HEK293 (cell line): ENCODE measurements at regions not wholly inside any gene's neighbourhood (a gene's known extent, or its start where the extent isn't known, plus 50 kb on each side); places are given as distances from the start of the nearest gene placed in this dataset.
"Not testable (repeated sequence)": the region's sequence is repeated elsewhere in the genome, so short reads cannot be mapped to it uniquely, and the experiment has no call there.

Source experiments
- CTCF ChIA-PET: fragments of 350-600 bp; formaldehyde crosslinking; extraction: SDS; loops from one replicate; lab custom pipeline; 2021; ENCODE audit warnings: antibody characterized with exemption; lab: Yijun Ruan, JAX
- POLR2A ChIA-PET: fragments of 300-600 bp; formaldehyde crosslinking; extraction: SDS; loops from one replicate; lab custom pipeline; 2020; ENCODE audit warnings: antibody characterized with exemption, inconsistent platforms; lab: Yijun Ruan, JAX
- H3K27ac ChIP-seq: fragments of 200-500 bp; sonication (Bioruptor generic); 2 replicates; pipeline ENCODE4 v1.5.1; 2014; ENCODE audit warnings: low read depth, low read length, control low read depth, inconsistent platforms; ENCODE audit errors: extremely low read depth
- H3K36me3 ChIP-seq, 2 experiments: fragments of 200-500 bp in 1 of 2; sonication (Bioruptor generic) in 1 of 2; 1 replicate in 1 of 2; 2 replicates in 1 of 2; pipeline ENCODE4 v1.5.1; 2014 to 2017; ENCODE audit warnings: inconsistent platforms in 2 of 2, low read length in 2 of 2; ENCODE audit not compliant: control insufficient read depth in 2 of 2, insufficient read depth in 1 of 2
- H3K4me1 ChIP-seq: fragments of 200-500 bp; sonication (Bioruptor generic); 2 replicates; pipeline ENCODE4 v1.5.1; 2014; ENCODE audit warnings: mild to moderate bottlenecking, low read length, inconsistent platforms; ENCODE audit not compliant: control insufficient read depth, insufficient read depth
- H3K4me3 ChIP-seq: 2 replicates; pipeline ENCODE4 v1.5.1; 2011; ENCODE audit warnings: low read depth, mild to moderate bottlenecking, control low read depth, low read length, moderate library complexity
- H3K9me3 ChIP-seq: fragments of 200-500 bp; sonication (Bioruptor generic); 2 replicates; pipeline ENCODE4 v1.5.1; 2014; ENCODE audit warnings: low read depth, low read length, inconsistent platforms; ENCODE audit not compliant: control insufficient read depth, insufficient read depth
- HOXA7 ChIP-seq: sonication (generic); formaldehyde crosslinking; IDR thresholded peaks from 2 replicates; pipeline ENCODE4 v1.8.1; 2022; ENCODE audit warnings: missing genetic modification reagents, borderline replicate concordance
- KLF8 ChIP-seq: fragments of 450-650 bp; formaldehyde crosslinking; IDR thresholded peaks from 2 replicates; pipeline ENCODE4 v1.5.1; 2016; ENCODE audit warnings: missing biosample characterization, missing genetic modification characterization
- REPIN1 ChIP-seq: fragments of 450-650 bp; formaldehyde crosslinking; IDR thresholded peaks from 2 replicates; pipeline ENCODE4 v1.5.1; 2017; ENCODE audit warnings: missing biosample characterization, missing genetic modification characterization, low read depth
- SP3 ChIP-seq: fragments of 450-650 bp; formaldehyde crosslinking; IDR thresholded peaks from 2 replicates; pipeline ENCODE4 v1.5.1; 2016; ENCODE audit warnings: missing biosample characterization, missing genetic modification characterization
- SP7 ChIP-seq: fragments of 450-650 bp; formaldehyde crosslinking; IDR thresholded peaks from 2 replicates; pipeline ENCODE4 v1.5.1; 2016; ENCODE audit warnings: missing biosample characterization, missing genetic modification characterization
- YY2 ChIP-seq: fragments of 450-650 bp; formaldehyde crosslinking; IDR thresholded peaks from 2 replicates; pipeline ENCODE4 v1.5.1; 2016; ENCODE audit warnings: missing biosample characterization, missing genetic modification characterization
- ZNF121 ChIP-seq: fragments of 450-650 bp; formaldehyde crosslinking; IDR thresholded peaks from 2 replicates; pipeline ENCODE4 v1.5.1; 2016; ENCODE audit warnings: missing biosample characterization, missing genetic modification characterization
- ZNF138 ChIP-seq: fragments of 450-650 bp; formaldehyde crosslinking; IDR thresholded peaks from 2 replicates; pipeline ENCODE4 v1.5.1; 2016; ENCODE audit warnings: missing biosample characterization, missing genetic modification characterization, borderline replicate concordance
- ZNF341 ChIP-seq: fragments of 450-650 bp; formaldehyde crosslinking; IDR thresholded peaks from 2 replicates; pipeline ENCODE4; 2016; ENCODE audit warnings: low read depth, missing biosample characterization, missing genetic modification characterization
- ZNF404 ChIP-seq: fragments of 450-650 bp; formaldehyde crosslinking; IDR thresholded peaks from 2 replicates; pipeline ENCODE4 v1.5.1; 2017; ENCODE audit warnings: missing biosample characterization, missing genetic modification characterization
- TF ChIP-seq, protein P1 (sequence below): fragments of 450-650 bp; formaldehyde crosslinking; IDR thresholded peaks from 2 replicates; pipeline ENCODE4 v1.5.1; 2017; ENCODE audit warnings: missing biosample characterization, missing genetic modification characterization

DNA sequence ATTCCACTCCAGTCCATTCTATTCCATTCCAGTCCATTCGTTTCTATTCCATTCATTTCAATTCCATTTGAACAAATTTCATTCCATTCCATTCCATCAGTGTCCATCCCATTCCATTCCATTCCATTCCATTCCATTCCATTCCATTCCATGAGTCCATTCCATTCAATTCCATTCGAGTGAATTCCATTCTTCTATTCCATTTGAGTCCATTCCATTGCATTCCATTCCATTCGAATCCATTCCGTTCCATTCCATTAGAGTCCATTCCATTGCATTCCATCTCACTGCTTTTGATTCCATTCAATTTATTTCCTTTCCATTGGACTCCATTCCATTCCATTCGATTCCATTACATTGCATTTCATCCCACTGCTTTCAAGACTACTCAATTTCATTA lies 1132.1 kb downstream of the RPIA start:
- Histone ChIP-seq H3K4me1 (no peaks in the 10 kb centered on the region), H3K36me3 (no peaks in the 10 kb centered on the region)
- CTCF ChIA-PET = no interaction called here
- POLR2A ChIA-PET = no interaction called here
- TF ChIP-seq, protein P1, sequence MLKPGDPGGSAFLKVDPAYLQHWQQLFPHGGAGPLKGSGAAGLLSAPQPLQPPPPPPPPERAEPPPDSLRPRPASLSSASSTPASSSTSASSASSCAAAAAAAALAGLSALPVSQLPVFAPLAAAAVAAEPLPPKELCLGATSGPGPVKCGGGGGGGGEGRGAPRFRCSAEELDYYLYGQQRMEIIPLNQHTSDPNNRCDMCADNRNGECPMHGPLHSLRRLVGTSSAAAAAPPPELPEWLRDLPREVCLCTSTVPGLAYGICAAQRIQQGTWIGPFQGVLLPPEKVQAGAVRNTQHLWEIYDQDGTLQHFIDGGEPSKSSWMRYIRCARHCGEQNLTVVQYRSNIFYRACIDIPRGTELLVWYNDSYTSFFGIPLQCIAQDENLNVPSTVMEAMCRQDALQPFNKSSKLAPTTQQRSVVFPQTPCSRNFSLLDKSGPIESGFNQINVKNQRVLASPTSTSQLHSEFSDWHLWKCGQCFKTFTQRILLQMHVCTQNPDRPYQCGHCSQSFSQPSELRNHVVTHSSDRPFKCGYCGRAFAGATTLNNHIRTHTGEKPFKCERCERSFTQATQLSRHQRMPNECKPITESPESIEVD = no peak
- no peak for TF ChIP-seq HOXA7 (CRISPR knock-in tag)
- TF ChIP-seq, all 188 proteins: peak for 0
- Histone ChIP-seq H3K27ac (no peak overlapping the region), H3K4me3 (no peak overlapping the region), H3K9me3 (no peaks in the 10 kb centered on the region; the same call in 1 of the 2 replicates)

DNA sequence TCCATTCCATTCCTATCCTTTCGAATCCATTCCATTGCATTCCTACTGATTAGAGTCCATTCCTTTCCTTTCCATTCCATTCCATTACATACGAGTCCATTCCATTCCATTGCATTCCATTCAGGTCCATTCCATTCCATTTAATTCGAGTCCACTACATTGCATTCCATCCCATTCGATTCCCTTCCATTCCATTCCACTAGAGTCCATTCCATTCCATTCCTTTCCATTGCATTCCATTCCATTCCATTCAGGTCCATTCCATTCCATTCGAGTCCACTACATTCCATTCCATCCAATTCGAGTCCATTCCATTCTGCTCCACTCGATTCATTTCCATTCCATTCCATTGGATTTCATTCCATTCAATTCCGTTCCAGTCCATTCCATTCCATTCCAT lies 1133.6 kb downstream of the RPIA start:
- Histone ChIP-seq H3K36me3 (no peaks in the 10 kb centered on the region), H3K9me3 (no peaks in the 10 kb centered on the region; the same call in none of the 2 replicates), H3K4me1 (no peaks in the 10 kb centered on the region), H3K27ac (no peak overlapping the region), H3K4me3 (no peak overlapping the region)
- ChIA-PET POLR2A (no interaction called here), CTCF (no interaction called here)
- no peak for TF ChIP-seq ZNF121 (tag by site-specific recombination)
- no peak for TF ChIP-seq ZNF138
- no peak for TF ChIP-seq SP7
- TF ChIP-seq KLF8 (tag by site-specific recombination) = no peak
- TF ChIP-seq YY2 (tag by site-specific recombination) = no peak
- no peak for TF ChIP-seq REPIN1 (tag by site-specific recombination)
- no peak for TF ChIP-seq ZNF404 (tag by site-specific recombination)
- no peak for TF ChIP-seq ZNF341 (tag by site-specific recombination)
- no peak for TF ChIP-seq SP3

DNA sequence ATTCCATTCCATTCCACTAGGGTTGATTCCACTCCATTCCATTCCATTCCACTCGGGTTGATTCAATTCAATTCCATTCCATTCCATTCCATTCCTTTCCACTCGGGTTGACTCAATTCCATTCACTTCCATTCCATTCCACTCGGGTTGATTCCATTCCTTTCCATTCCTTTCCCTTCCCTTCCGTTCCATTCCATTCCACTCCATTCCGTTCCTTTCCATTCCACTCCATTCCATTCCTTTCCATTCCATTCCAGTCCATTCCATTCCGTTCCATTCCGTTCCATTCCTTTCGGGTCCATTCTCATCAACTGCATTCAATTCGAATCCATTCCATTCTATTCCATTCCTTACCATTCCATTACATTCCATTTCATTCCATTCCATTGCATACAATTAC lies 1135.3 kb downstream of the RPIA start:
- H3K36me3 ChIP-seq, H3K4me1 ChIP-seq, H3K27ac ChIP-seq, POLR2A ChIA-PET, H3K9me3 ChIP-seq, H3K4me3 ChIP-seq, CTCF ChIA-PET: not testable (repeated sequence)

- CTCF ChIA-PET, H3K36me3 ChIP-seq, POLR2A ChIA-PET: not testable (repeated sequence)
Observed at GRCh38 chr2:89827829-89828228, 1136.4 kb downstream of the RPIA start.

GRCh38 chr2:89828416-89828815 lies 1136.9 kb downstream of the RPIA start:
- H3K36me3 ChIP-seq, H3K4me1 ChIP-seq, CTCF ChIA-PET, H3K9me3 ChIP-seq, POLR2A ChIA-PET, H3K27ac ChIP-seq, H3K4me3 ChIP-seq: not testable (repeated sequence)

More at GRCh38 chr2:89827829-89828228, 1136.4 kb downstream of the RPIA start:
- H3K4me1 ChIP-seq, H3K4me3 ChIP-seq, H3K27ac ChIP-seq, H3K9me3 ChIP-seq: not testable (repeated sequence)

- H3K4me3 ChIP-seq, H3K9me3 ChIP-seq, H3K27ac ChIP-seq, H3K4me1 ChIP-seq, POLR2A ChIA-PET, CTCF ChIA-PET, H3K36me3 ChIP-seq: not testable (repeated sequence)
Observed at GRCh38 chr2:89828961-89829631, 1137.6 kb downstream of the RPIA start.
